Subcutaneous abdominal adipose tissue (tissue), 5 donors: ENCODE measurements at regions not wholly inside any gene's neighbourhood (a gene's known extent, or its start where the extent isn't known, plus 50 kb on each side); places are given as distances from the start of the nearest gene placed in this dataset.

ENCODE experiments used
- H3K27ac ChIP-seq: one replicate; pipeline ENCODE4 v1.7.0; 2013; ENCODE audit warnings: low read depth, mild to moderate bottlenecking, inconsistent platforms, low read length, moderate library complexity
- H3K27me3 ChIP-seq, 5 donors: one replicate each; pipeline ENCODE4 v1.7.0; 2013; ENCODE audit warnings: low read length in 5 of 5, inconsistent platforms in 1 of 5; ENCODE audit not compliant: control insufficient read depth in 5 of 5, insufficient read depth in 4 of 5
- H3K36me3 ChIP-seq, 5 donors: one replicate each; pipeline ENCODE4 v1.7.0; 2013; ENCODE audit warnings: low read length in 5 of 5; ENCODE audit not compliant: control insufficient read depth in 5 of 5, insufficient read depth in 5 of 5
- H3K4me1 ChIP-seq, 5 donors: one replicate each; pipeline ENCODE4 v1.7.0; 2013; ENCODE audit warnings: low read length in 5 of 5, mild to moderate bottlenecking in 3 of 5, moderate library complexity in 1 of 5; ENCODE audit not compliant: control insufficient read depth in 5 of 5, insufficient read depth in 5 of 5
- H3K4me3 ChIP-seq, 5 donors: one replicate each; pipeline ENCODE4 v1.7.0; 2013; ENCODE audit warnings: low read length in 5 of 5, low read depth in 1 of 5
- H3K9ac ChIP-seq, 5 donors: one replicate each; pipeline ENCODE4 v1.7.0; 2013; ENCODE audit warnings: low read length in 5 of 5, mild to moderate bottlenecking in 4 of 5, moderate library complexity in 3 of 5
- H3K9me3 ChIP-seq, 5 donors: one replicate each; pipeline ENCODE4 v1.7.0; 2013; ENCODE audit warnings: low read length in 5 of 5; ENCODE audit not compliant: control insufficient read depth in 5 of 5
- donor health status: healthy.
- donor health status: healthy.
- donor health status: healthy.
- donor health status: healthy.
- donor health status: healthy.

GRCh38 chr13:109592770-109593169 lies 193.6 kb downstream of the IRS2 start:
- H3K36me3 ChIP-seq, result no peaks in the 10 kb centered on the region
- H3K4me1 ChIP-seq, result no peaks in the 10 kb centered on the region
- no peak overlapping the region for H3K27ac ChIP-seq
- no peaks in the 10 kb centered on the region for H3K27me3 ChIP-seq
- no peak overlapping the region for H3K4me3 ChIP-seq
- H3K9me3 ChIP-seq, result no peaks in the 10 kb centered on the region
- no peak overlapping the region for H3K9ac ChIP-seq

- H3K27me3 ChIP-seq, result no peaks in the 10 kb centered on the region
Observed at GRCh38 chr13:109587689-109588088, 198.7 kb downstream of the IRS2 start.

GRCh38 chr13:109586509-109587346 lies 199.7 kb downstream of the IRS2 start:
- no peak overlapping the region for H3K27ac ChIP-seq

More at GRCh38 chr13:109587689-109588088, 198.7 kb downstream of the IRS2 start:
- H3K9me3 ChIP-seq, result no peaks in the 10 kb centered on the region
- no peaks in the 10 kb centered on the region for H3K4me1 ChIP-seq
- no peaks in the 10 kb centered on the region for H3K36me3 ChIP-seq
- no peak overlapping the region for H3K27ac ChIP-seq
- no peak overlapping the region for H3K9ac ChIP-seq
- H3K4me3 ChIP-seq, result no peak overlapping the region

GRCh38 chr13:109584844-109585361 lies 201.5 kb downstream of the IRS2 start:
- no peaks in the 10 kb centered on the region for H3K27me3 ChIP-seq

More at GRCh38 chr13:109586509-109587346, 199.7 kb downstream of the IRS2 start:
- Histone ChIP-seq H3K27me3 (no peaks in the 10 kb centered on the region), H3K4me1 (no peaks in the 10 kb centered on the region), H3K36me3 (no peaks in the 10 kb centered on the region), H3K9ac (no peak overlapping the region), H3K4me3 (no peak overlapping the region), H3K9me3 (no peaks in the 10 kb centered on the region)

GRCh38 chr13:109577191-109577700 lies 209.1 kb downstream of the IRS2 start:
- Histone ChIP-seq H3K9me3 (peaks cover 0 to 3% (median 0%) of the 10 kb centered on the region in 5 donors), H3K27me3 (no peaks in the 10 kb centered on the region), H3K9ac (no peak overlapping the region), H3K4me1 (peaks cover 0 to 6% (median 0%) of the 10 kb centered on the region in 5 donors), H3K36me3 (no peaks in the 10 kb centered on the region), H3K27ac (no peak overlapping the region), H3K4me3 (no peak overlapping the region)

More at GRCh38 chr13:109584844-109585361, 201.5 kb downstream of the IRS2 start:
- no peaks in the 10 kb centered on the region for H3K36me3 ChIP-seq
- peaks cover 0 to 3% (median 0%) of the 10 kb centered on the region in 5 donors for H3K9me3 ChIP-seq
- H3K27ac ChIP-seq, result no peak overlapping the region
- H3K4me1 ChIP-seq, result no peaks in the 10 kb centered on the region
- H3K9ac ChIP-seq, result no peak overlapping the region
- H3K4me3 ChIP-seq, result no peak overlapping the region

GRCh38 chr13:109576331-109576813 lies 210.0 kb downstream of the IRS2 start:
- no peaks in the 10 kb centered on the region for H3K36me3 ChIP-seq
- peaks cover 0 to 3% (median 0%) of the 10 kb centered on the region in 5 donors for H3K9me3 ChIP-seq
- H3K4me3 ChIP-seq, result no peak overlapping the region
- no peak overlapping the region for H3K27ac ChIP-seq
- peaks cover 0 to 7% (median 0%) of the 10 kb centered on the region in 5 donors for H3K4me1 ChIP-seq
- no peaks in the 10 kb centered on the region for H3K27me3 ChIP-seq
- no peak overlapping the region for H3K9ac ChIP-seq

GRCh38 chr13:109575821-109576220 lies 210.6 kb downstream of the IRS2 start:
- H3K9ac ChIP-seq, result no peak overlapping the region
- no peak overlapping the region for H3K27ac ChIP-seq
- peaks cover 0 to 3% (median 0%) of the 10 kb centered on the region in 5 donors for H3K9me3 ChIP-seq
- no peaks in the 10 kb centered on the region for H3K36me3 ChIP-seq
- no peaks in the 10 kb centered on the region for H3K27me3 ChIP-seq
- H3K4me3 ChIP-seq, result no peak overlapping the region
- peaks cover 0 to 7% (median 0%) of the 10 kb centered on the region in 5 donors for H3K4me1 ChIP-seq

- no peaks in the 10 kb centered on the region for H3K27me3 ChIP-seq
- H3K9ac ChIP-seq, result no peak overlapping the region
- H3K36me3 ChIP-seq, result no peaks in the 10 kb centered on the region
- no peak overlapping the region for H3K4me3 ChIP-seq
- H3K4me1 ChIP-seq, result peaks cover 0 to 7% (median 0%) of the 10 kb centered on the region in 5 donors
- H3K27ac ChIP-seq, result no peak overlapping the region
- no peaks in the 10 kb centered on the region for H3K9me3 ChIP-seq
Observed at GRCh38 chr13:109572389-109572788, 214.0 kb downstream of the IRS2 start.

- Histone ChIP-seq H3K9me3 (no peaks in the 10 kb centered on the region), H3K4me3 (no peak overlapping the region), H3K36me3 (no peaks in the 10 kb centered on the region), H3K4me1 (peaks cover 0 to 7% (median 0%) of the 10 kb centered on the region in 5 donors), H3K9ac (no peak overlapping the region), H3K27ac (no peak overlapping the region), H3K27me3 (no peaks in the 10 kb centered on the region)
Observed at GRCh38 chr13:109569958-109570711, 216.2 kb downstream of the IRS2 start.
